HTR-8/SVneo (cell line): ENCODE measurements at regions not wholly inside any gene's neighbourhood (a gene's known extent, or its start where the extent isn't known, plus 50 kb on each side); places are given as distances from the start of the nearest gene placed in this dataset.
"Not testable (repeated sequence)": the region's sequence is repeated elsewhere in the genome, so short reads cannot be mapped to it uniquely, and the experiment has no call there.

Experiments used
- DNase-seq: peaks from one replicate; pipeline ENCODE4 v3.0.0; 2011; ENCODE audit warnings: low spot score, mixed read lengths; ENCODE audit not compliant: insufficient read length
- FAIRE-seq: peaks from 2 replicates; lab custom pipeline; 2011; peaks lifted over from hg19 to GRCh38; lab: Jason Lieb, UNC

DNA sequence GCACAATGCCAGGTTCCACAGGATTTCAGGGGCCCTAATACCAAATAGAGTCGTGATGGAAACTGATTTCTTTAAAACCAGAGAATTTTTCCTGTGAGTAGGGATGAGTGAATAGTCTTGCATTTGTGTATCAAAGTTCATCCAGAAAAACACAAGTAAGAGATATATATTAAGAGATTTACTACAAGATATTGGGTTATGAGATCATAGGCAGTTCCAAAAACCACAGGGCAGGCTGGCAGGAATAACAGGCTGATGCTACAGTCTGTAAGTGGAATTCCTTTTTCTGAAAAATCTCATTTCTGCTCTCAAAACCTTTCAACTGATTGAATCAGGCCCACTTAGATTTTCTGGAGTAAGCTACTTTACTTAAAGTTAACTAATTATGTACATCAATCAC lies 1756.2 kb upstream of the SEL1L start:
- DNase-seq = no peak
- no peak for FAIRE-seq

DNA sequence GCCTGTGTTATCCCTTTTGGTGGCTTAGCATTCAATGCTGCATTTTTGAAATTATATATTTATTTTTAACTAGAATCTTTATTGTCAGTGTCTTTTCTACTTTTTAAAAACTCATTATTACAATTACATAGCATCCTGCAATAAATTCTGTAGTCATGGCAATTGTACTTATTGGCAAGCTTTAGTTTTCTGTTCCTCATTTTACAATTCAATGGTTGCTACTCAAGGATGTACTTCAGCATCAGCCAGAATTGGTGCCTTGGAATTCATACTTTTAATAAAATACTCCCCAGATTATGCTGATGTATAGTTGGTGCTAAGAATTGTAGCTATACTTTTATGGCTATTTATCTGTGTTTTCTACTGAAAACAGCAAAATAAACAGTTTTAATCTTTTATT lies 1756.8 kb upstream of the SEL1L start:
- no peak for FAIRE-seq
- no peak for DNase-seq

DNA sequence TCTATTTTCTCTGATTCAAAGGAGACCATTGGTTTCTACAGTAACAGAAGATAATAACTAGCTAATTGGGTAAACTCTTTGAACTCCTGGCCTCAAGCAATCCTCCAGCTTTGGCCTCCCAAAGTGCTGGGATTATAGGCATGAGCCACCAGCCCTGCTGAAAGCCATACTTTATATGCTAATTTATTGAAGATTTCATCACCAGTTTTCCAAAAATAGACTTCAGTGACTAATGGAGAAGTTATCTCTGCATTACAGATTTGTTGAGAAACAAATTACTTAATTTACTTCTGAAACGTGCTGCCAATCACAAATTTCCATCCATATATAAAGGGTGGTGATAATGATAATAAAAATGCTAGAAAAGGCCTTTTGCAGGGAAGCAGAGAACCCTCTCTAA lies 1758.1 kb upstream of the SEL1L start:
- DNase-seq (no peak), FAIRE-seq (no peak)

- no peak for FAIRE-seq
- DNase-seq = no peak
These were observed 1761.3 kb upstream of the SEL1L start for GRCh38 chr14:83294941-83295340.

DNA sequence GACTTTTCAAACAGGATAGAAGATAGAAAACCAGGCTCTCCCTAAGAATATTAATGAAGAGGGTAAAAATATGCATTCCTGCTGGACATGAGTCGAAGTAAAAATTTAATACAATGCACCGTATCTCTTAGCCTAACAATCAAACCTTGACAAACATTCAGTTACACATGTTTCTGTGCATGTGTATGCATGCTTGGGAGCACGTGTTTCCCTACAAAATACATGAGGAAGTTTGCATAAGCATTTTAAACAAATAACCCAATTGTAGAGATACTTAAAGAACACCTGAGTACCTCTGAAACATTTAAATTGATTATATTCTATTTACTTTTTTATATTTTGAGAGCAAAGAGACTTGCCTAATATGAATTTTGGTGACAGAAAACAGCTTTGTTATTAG lies 1763.7 kb upstream of the SEL1L start:
- DNase-seq = no peak
- no peak for FAIRE-seq

GRCh38 chr14:83298016-83298415 lies 1764.4 kb upstream of the SEL1L start:
- not testable (repeated sequence) for DNase-seq, FAIRE-seq

GRCh38 chr14:83300476-83301064 lies 1766.9 kb upstream of the SEL1L start:
- FAIRE-seq (no peak), DNase-seq (no peak)

GRCh38 chr14:83301791-83302190 lies 1768.1 kb upstream of the SEL1L start:
- FAIRE-seq (no peak), DNase-seq (no peak)

DNA sequence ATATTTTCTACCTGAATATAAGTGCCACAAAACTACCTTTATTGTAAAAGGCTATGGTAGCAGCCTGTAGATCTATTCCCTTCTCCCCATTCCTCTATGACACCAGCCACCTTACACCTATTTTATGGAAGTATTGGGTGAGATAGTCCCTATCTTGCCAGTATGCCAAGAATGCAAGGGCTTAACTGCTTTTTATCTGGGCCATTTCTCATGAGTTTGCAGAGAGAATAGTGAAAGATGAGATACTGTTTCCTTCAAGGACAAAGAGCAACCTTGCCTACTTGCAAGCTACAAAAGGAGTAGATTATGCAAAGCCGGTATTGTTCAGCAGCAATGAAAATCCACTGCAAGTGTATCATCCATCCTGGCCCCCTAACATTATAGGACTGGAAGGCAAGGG lies 1775.6 kb upstream of the SEL1L start:
- FAIRE-seq (no peak), DNase-seq (no peak)

DNA sequence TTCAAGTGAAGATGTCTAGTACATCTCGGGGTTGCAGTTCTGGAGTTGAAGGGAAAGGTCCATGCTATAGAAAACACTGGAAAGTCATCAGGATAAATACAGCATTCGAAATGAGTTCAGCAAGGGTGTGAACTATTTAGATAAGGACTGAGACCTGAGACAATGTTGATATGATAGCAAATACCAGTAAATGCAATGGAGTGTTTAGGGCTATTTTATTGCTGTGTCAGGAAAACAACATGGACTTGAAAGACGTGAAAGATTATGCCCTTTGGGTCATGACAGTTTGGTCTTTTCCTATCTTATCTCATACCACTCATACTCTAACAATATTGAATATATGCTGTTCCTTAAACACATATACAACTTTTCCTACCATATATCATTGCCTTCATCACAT lies 1776.2 kb upstream of the SEL1L start:
- no peak for DNase-seq
- no peak for FAIRE-seq

- FAIRE-seq (no peak), DNase-seq (no peak)
These were observed 1778.9 kb upstream of the SEL1L start for GRCh38 chr14:83312511-83312910.

- no peak for DNase-seq
- FAIRE-seq = no peak
These were observed 1781.1 kb upstream of the SEL1L start for GRCh38 chr14:83314764-83315163.

DNA sequence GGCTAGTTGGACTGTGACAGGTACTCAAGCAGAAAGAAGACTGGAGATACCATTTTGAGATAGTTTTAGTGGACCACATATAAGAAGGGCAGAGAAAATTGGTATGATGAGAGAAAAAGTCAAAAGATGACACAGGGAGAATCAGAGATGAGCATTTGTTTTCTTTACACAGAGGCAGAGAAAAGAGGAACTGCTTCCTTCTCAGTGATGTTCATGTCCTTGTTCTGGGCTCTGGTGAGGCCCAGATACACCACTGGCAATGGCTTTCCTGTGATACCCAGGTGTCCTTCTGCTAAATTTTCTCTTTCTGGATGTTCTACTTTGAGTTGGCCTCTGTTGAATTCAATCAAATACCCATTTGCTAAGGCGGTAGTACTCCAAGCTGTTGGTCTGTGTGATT lies 1782.7 kb upstream of the SEL1L start:
- no peak for FAIRE-seq
- no peak for DNase-seq

- DNase-seq (no peak), FAIRE-seq (no peak)
These were observed 1787.2 kb upstream of the SEL1L start for GRCh38 chr14:83320837-83321236.

- FAIRE-seq (no peak), DNase-seq (no peak)
These were observed 1797.9 kb upstream of the SEL1L start for GRCh38 chr14:83331513-83331912.

DNA sequence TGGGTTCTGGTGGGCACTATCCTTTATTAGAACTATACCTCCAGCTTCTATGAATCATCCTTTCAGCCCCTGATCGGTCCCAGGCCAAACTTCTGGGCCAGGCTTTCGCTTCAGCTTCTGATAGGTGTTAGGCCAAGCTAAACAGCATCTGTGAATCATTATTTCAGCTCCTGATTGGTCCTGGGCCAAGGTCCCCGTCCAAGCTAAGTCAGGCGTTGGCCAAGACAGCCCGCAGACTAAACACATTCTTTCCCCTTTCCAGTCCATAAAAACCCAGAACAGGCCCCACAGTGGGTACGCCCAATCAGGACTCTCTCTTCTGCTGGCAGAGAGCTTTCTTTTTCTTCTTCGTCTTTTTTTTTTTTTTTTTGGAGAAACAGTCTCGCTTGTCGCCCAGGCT lies 1808.9 kb upstream of the SEL1L start:
- DNase-seq = no peak
- FAIRE-seq = no peak

- DNase-seq (peak; percentile 46), FAIRE-seq (no peak)
These were observed 1814.2 kb upstream of the SEL1L start for GRCh38 chr14:83347874-83348273.

GRCh38 chr14:83355609-83356008 lies 1822.0 kb upstream of the SEL1L start:
- DNase-seq = no peak
- FAIRE-seq = no peak

- no peak for FAIRE-seq
- no peak for DNase-seq
These were observed 1822.4 kb upstream of the SEL1L start for GRCh38 chr14:83356080-83356479.

DNA sequence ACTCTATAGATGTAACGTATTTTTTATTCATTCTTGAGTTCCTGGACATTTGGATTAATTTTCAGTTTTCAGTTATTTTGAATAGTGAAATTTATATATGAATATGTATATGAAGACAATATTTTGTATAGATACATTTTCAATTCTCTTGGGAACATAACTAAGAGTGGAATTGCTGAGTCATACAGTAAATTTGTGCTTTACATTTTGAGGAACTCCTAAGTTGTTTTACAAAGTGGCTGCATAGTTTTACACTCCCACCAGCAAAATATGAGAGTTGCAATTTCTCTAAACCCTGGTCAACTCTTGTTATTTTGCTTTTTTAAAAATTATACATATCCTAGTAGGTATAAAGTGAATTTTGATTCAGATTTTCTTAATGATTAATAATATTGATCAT lies 1838.6 kb upstream of the SEL1L start:
- DNase-seq (no peak), FAIRE-seq (no peak)

GRCh38 chr14:83379436-83379835 lies 1845.8 kb upstream of the SEL1L start:
- no peak for FAIRE-seq

GRCh38 chr14:83384253-83384652 lies 1850.6 kb upstream of the SEL1L start:
- DNase-seq (no peak), FAIRE-seq (no peak)

More at GRCh38 chr14:83379436-83379835, 1845.8 kb upstream of the SEL1L start:
- DNase-seq = no peak

DNA sequence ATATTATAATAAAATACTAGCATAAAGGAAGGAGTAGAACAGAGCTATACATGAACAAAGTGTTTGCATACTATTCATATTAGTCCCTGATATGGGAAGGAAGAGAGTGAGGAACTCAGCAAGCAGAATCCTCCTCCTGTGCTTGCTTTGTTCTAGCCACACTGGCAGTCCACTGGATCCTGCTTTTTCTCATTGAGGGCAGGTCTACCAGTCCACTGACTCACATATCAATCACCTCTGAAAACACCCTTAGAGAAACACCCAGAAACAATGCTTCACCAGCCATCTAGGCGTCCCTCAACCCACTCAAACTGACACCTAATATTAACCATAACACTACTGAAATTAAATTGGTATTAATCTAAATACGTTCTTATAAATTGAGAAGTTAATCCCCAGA lies 1861.7 kb upstream of the SEL1L start:
- DNase-seq (no peak), FAIRE-seq (no peak)
